ENCODE measurements at regions not wholly inside any gene's neighbourhood (a gene's known extent, or its start where the extent isn't known, plus 50 kb on each side); places are given as distances from the start of the nearest gene placed in this dataset.

DNA sequence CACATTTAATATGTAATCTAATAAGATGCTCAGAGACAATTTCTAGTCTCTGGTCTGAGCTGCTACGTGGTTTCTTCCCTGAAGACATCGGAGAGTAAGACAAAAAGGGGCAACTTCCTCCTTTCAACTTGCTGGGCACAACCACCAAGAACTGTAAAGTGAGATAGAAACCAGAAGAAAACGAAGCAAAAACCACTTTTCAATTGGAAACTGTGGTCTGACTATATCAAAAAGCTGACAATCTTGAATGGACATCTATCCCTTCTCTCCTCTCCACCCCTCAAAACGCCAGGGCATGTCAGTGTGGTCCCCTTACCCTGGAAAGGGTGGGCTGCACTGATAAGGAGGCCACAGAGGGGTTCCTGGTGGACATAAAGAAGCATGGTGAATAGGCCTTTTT lies 269.1 kb downstream of the CD83 start:
- TF ChIP-seq, protein P1, sequence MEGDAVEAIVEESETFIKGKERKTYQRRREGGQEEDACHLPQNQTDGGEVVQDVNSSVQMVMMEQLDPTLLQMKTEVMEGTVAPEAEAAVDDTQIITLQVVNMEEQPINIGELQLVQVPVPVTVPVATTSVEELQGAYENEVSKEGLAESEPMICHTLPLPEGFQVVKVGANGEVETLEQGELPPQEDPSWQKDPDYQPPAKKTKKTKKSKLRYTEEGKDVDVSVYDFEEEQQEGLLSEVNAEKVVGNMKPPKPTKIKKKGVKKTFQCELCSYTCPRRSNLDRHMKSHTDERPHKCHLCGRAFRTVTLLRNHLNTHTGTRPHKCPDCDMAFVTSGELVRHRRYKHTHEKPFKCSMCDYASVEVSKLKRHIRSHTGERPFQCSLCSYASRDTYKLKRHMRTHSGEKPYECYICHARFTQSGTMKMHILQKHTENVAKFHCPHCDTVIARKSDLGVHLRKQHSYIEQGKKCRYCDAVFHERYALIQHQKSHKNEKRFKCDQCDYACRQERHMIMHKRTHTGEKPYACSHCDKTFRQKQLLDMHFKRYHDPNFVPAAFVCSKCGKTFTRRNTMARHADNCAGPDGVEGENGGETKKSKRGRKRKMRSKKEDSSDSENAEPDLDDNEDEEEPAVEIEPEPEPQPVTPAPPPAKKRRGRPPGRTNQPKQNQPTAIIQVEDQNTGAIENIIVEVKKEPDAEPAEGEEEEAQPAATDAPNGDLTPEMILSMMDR (IDR thresholded peaks at IDR 0.05), result no peak
- TF ChIP-seq POLR2A (IDR thresholded peaks at IDR 0.05) (no peak), EP300 (IDR thresholded peaks at IDR 0.05) (no peak)

Data from upper lobe of left lung (tissue), 4 donors.